ENCODE measurements at regions not wholly inside any gene's neighbourhood (a gene's known extent, or its start where the extent isn't known, plus 50 kb on each side); places are given as distances from the start of the nearest gene placed in this dataset.

GRCh38 chr9:7980041-7980440 lies 180.5 kb upstream of the DMAC1 start:
- TF ChIP-seq CTCF (IDR thresholded peaks at IDR 0.05; ENCODE audit: low read depth, low read length, missing input control) (no peak), ZBTB33 (IDR thresholded peaks at IDR 0.05) (no peak)
